ENCODE measurements at regions not wholly inside any gene's neighbourhood (a gene's known extent, or its start where the extent isn't known, plus 50 kb on each side); places are given as distances from the start of the nearest gene placed in this dataset.

DNA sequence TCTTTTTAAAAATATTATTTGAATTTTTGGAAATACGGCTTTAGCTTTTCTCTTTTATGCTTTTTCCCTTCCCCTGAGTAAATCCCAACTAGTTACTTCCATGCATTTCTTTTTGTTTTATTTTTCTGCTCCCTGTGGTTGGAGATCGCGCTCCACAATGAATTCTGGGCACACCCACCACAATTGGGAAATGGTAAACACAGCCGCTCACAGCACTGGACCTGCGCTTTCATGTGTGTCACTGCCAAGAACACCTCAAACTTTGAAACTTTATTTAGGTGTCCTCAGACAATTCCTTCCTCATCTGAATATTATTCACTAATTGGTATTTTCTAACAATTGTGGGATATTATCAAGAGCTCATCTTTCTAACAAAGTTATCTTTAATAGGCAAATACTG, 82.8 kb upstream of the TMEM18 start:
- H3K4me1 Mint-ChIP-seq: peaks cover 7 to 17% of the 10 kb centered on the region in 2 experiments; a peak in 3 of 4 replicates
- TF ChIP-seq, protein P1, sequence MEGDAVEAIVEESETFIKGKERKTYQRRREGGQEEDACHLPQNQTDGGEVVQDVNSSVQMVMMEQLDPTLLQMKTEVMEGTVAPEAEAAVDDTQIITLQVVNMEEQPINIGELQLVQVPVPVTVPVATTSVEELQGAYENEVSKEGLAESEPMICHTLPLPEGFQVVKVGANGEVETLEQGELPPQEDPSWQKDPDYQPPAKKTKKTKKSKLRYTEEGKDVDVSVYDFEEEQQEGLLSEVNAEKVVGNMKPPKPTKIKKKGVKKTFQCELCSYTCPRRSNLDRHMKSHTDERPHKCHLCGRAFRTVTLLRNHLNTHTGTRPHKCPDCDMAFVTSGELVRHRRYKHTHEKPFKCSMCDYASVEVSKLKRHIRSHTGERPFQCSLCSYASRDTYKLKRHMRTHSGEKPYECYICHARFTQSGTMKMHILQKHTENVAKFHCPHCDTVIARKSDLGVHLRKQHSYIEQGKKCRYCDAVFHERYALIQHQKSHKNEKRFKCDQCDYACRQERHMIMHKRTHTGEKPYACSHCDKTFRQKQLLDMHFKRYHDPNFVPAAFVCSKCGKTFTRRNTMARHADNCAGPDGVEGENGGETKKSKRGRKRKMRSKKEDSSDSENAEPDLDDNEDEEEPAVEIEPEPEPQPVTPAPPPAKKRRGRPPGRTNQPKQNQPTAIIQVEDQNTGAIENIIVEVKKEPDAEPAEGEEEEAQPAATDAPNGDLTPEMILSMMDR (conservative IDR thresholded peaks at IDR 0.05): no peak
- no peak overlapping the region for H2AFZ ChIP-seq (ENCODE audit: low read length)

More for the DNA sequence above, 82.8 kb upstream of the TMEM18 start:
- Histone ChIP-seq H4K20me1 (ENCODE audit: control insufficient read depth, insufficient read depth, insufficient read length) (no peaks in the 10 kb centered on the region), H2BK120ac (ENCODE audit: low read depth, low read length, poor library complexity, severe bottlenecking) (no peak overlapping the region), H2BK12ac (ENCODE audit: insufficient read length, low read depth, low read length) (no peak overlapping the region), H3K9me3 (ENCODE audit: control insufficient read depth, low read depth, low read length) (no peaks in the 10 kb centered on the region), H3K27ac (ENCODE audit: insufficient read length, low read depth, low read length) (no peak overlapping the region), H3K18ac (ENCODE audit: insufficient read length, low read depth, low read length) (no peak overlapping the region), H2BK20ac (ENCODE audit: low read depth, low read length, poor library complexity, severe bottlenecking) (no peak overlapping the region), H3K9ac (ENCODE audit: extremely low read depth, insufficient read length, low read length) (no peak overlapping the region), H3K23me2 (ENCODE audit: insufficient read length, low read depth, low read length, poor library complexity, severe bottlenecking) (no peaks in the 10 kb centered on the region), H4K5ac (ENCODE audit: insufficient read length, low read depth, low read length) (no peak overlapping the region), H3K14ac (ENCODE audit: insufficient read depth, low read length) (no peak overlapping the region), H3K4me2 (ENCODE audit: insufficient read depth, insufficient read length, low read length) (no peak overlapping the region), H4K8ac (replicated peaks; ENCODE audit: insufficient read length, low read depth, low read length) (no peak overlapping the region), H2AK5ac (ENCODE audit: insufficient read length, low read length) (no peak overlapping the region), H4K91ac (ENCODE audit: insufficient read length, low read depth, low read length) (no peak overlapping the region), H3K23ac (ENCODE audit: insufficient read length, low read depth, low read length) (no peak overlapping the region), H2BK15ac (ENCODE audit: low read depth, low read length) (no peak overlapping the region), H3K56ac (ENCODE audit: insufficient read length, low read depth, low read length) (no peak overlapping the region), H3K27me3 (ENCODE audit: insufficient read depth, low read length) (no peaks in the 10 kb centered on the region), H3K79me2 (ENCODE audit: insufficient read depth, low read length) (no peaks in the 10 kb centered on the region), H3K4me1 (ENCODE audit: insufficient read depth, low read length) (no peaks in the 10 kb centered on the region), H3K79me1 (ENCODE audit: insufficient read depth, low read depth, low read length, poor library complexity, severe bottlenecking) (no peaks in the 10 kb centered on the region), H3K4ac (ENCODE audit: low read depth, low read length) (no peak overlapping the region), H3T11ph (ENCODE audit: low read length) (no peak overlapping the region), H2BK5ac (ENCODE audit: insufficient read length, low read length) (no peak overlapping the region)
- H3K27me3 Mint-ChIP-seq (ENCODE audit: low read depth): peaks cover 3% of the 10 kb centered on the region
- peaks cover 0 to 2% (median 0%) of the 10 kb centered on the region in 3 experiments; a peak in 1 of 7 replicates for H3K36me3 Mint-ChIP-seq (ENCODE audit: insufficient read depth in 1 of 3, low read depth in 3 of 3)
- DNase-seq: no peak
- no peak overlapping the region for H3K4me3 Mint-ChIP-seq
- H3K27ac Mint-ChIP-seq: peak overlapping the region in 2 of 3 experiments; percentile 10 to 25; a peak in 1 of 7 replicates
- H3K9me3 Mint-ChIP-seq: peaks cover 0 to 2% of the 10 kb centered on the region in 2 experiments; a peak in 1 of 5 replicates
- WGBS (ENCODE audit: extremely low coverage, insufficient read length, low lambda C conversion rate): no CpG with 5 or more reads among the region's 5 CpGs

All from H9 (cell line).